ENCODE measurements at regions not wholly inside any gene's neighbourhood (a gene's known extent, or its start where the extent isn't known, plus 50 kb on each side); places are given as distances from the start of the nearest gene placed in this dataset.
"Not testable (repeated sequence)": the region's sequence is repeated elsewhere in the genome, so short reads cannot be mapped to it uniquely, and the experiment has no call there.

DNA sequence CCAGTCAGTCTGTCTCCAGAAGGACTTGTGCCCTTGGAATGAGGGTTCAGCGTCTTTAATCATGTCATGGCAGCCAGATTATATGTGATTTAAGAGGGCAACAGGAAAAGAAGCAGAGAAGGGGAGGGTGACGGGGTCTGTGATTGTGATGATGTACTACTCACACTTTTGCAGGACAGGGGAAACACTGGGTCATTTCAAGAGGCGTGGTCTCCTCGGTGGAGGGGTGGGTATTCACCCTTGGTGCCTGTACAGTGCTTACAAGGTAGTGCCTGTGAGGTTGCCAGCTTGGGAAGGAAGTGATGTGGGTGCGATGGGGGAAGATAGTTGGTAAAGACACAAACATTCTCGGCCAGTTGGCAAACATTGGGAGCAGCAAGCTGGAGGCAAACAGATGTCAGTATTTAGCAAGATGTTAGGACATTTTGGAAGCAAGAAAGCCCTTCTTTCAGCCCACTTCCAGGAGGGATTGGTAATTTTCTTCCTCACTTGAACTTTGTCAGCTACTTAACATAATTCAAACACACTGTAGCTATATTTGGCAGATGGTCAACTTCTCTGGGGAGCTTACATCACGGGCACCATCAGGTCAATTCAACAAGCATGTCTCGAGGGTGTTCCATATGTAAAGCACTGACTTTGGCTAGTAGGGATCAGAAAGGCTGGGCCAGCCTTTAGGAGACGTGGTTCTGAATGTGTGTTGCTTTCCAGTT lies 71.4 kb upstream of the ROPN1 start:
- no peaks in the 10 kb centered on the region for H3K79me2 ChIP-seq (ENCODE audit: insufficient read depth, low read depth)
- no peak overlapping the region for H3K4me2 ChIP-seq
- no peak overlapping the region for H3K27ac ChIP-seq
- no peaks in the 10 kb centered on the region for H3K36me3 ChIP-seq (ENCODE audit: insufficient read depth)
- H3K4me3 ChIP-seq (IDR thresholded peaks at IDR 0.05; ENCODE audit: insufficient read depth, low read depth, low read length), result no peak overlapping the region
- TF ChIP-seq, protein P1, sequence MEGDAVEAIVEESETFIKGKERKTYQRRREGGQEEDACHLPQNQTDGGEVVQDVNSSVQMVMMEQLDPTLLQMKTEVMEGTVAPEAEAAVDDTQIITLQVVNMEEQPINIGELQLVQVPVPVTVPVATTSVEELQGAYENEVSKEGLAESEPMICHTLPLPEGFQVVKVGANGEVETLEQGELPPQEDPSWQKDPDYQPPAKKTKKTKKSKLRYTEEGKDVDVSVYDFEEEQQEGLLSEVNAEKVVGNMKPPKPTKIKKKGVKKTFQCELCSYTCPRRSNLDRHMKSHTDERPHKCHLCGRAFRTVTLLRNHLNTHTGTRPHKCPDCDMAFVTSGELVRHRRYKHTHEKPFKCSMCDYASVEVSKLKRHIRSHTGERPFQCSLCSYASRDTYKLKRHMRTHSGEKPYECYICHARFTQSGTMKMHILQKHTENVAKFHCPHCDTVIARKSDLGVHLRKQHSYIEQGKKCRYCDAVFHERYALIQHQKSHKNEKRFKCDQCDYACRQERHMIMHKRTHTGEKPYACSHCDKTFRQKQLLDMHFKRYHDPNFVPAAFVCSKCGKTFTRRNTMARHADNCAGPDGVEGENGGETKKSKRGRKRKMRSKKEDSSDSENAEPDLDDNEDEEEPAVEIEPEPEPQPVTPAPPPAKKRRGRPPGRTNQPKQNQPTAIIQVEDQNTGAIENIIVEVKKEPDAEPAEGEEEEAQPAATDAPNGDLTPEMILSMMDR (conservative IDR thresholded peaks at IDR 0.05; ENCODE audit: low read depth, low read length), result no peak
- H3K27me3 ChIP-seq (ENCODE audit: insufficient read depth, low read depth), result no peaks in the 10 kb centered on the region
- no peaks in the 10 kb centered on the region for H4K20me1 ChIP-seq (ENCODE audit: insufficient read depth)
- peaks cover 20% of the 10 kb centered on the region for H3K4me1 ChIP-seq (ENCODE audit: low read depth, poor library complexity, severe bottlenecking)
- H2AFZ ChIP-seq (ENCODE audit: low read depth), result no peak overlapping the region
- no peak overlapping the region for H3K9ac ChIP-seq

DNA sequence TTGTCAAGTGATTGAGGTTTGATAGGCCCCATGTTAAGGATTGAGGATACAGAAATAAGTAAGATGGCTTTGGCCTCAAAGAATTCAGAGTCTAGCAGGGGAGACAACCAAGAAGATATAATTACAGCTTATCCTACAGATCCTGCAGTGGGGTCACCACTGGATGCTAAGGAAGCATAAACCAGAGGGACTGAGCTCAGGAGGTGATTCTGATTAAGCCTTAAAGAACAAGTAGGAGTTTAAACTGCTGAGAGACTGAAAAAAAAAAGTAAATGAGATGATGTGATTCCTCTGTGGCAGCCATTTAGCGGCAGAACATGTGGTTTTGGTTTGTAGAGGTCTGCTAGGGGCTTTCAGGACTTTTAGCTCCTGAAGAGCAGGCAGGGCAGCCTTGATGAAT lies 72.1 kb upstream of the ROPN1 start:
- no peaks in the 10 kb centered on the region for H4K20me1 ChIP-seq (ENCODE audit: insufficient read depth)
- no peak overlapping the region for H3K9ac ChIP-seq
- H3K4me2 ChIP-seq, result no peak overlapping the region
- H3K4me1 ChIP-seq (ENCODE audit: low read depth, poor library complexity, severe bottlenecking), result peaks cover 18% of the 10 kb centered on the region
- TF ChIP-seq, protein P1 (conservative IDR thresholded peaks at IDR 0.05; ENCODE audit: low read depth, low read length), result no peak
- H3K36me3 ChIP-seq (ENCODE audit: insufficient read depth), result no peaks in the 10 kb centered on the region
- no peaks in the 10 kb centered on the region for H3K27me3 ChIP-seq (ENCODE audit: insufficient read depth, low read depth)
- H2AFZ ChIP-seq (ENCODE audit: low read depth), result no peak overlapping the region
- H3K27ac ChIP-seq, result no peak overlapping the region
- H3K79me2 ChIP-seq (ENCODE audit: insufficient read depth, low read depth), result no peaks in the 10 kb centered on the region
- no peak overlapping the region for H3K4me3 ChIP-seq (IDR thresholded peaks at IDR 0.05; ENCODE audit: insufficient read depth, low read depth, low read length)

DNA sequence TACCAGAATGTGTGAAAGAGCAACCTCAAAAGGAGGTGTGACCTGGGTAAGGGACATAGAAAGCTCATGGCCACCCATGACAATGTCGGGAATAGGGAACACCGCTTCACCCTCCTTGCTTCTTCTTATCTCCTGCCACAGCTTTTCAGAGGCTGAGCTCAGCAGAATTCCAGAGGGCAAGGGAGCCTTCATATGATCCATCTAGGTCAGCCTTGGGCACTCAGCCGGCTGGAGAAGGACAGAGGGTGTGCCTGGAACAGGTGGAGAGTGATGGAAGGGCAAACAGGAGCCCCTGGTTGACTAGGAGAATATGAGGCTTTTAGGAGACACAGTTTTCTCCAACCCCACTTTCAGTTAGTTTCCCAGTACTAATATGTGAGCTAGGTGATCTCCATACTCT lies 74.6 kb upstream of the ROPN1 start:
- H3K27me3 ChIP-seq (ENCODE audit: insufficient read depth, low read depth); H3K79me2 ChIP-seq (ENCODE audit: insufficient read depth, low read depth); H3K4me2 ChIP-seq; H3K4me1 ChIP-seq (ENCODE audit: low read depth, poor library complexity, severe bottlenecking); H3K9ac ChIP-seq; H3K36me3 ChIP-seq (ENCODE audit: insufficient read depth); H2AFZ ChIP-seq (ENCODE audit: low read depth); H3K27ac ChIP-seq; H4K20me1 ChIP-seq (ENCODE audit: insufficient read depth); H3K4me3 ChIP-seq (IDR thresholded peaks at IDR 0.05; ENCODE audit: insufficient read depth, low read depth, low read length): not testable (repeated sequence)

DNA sequence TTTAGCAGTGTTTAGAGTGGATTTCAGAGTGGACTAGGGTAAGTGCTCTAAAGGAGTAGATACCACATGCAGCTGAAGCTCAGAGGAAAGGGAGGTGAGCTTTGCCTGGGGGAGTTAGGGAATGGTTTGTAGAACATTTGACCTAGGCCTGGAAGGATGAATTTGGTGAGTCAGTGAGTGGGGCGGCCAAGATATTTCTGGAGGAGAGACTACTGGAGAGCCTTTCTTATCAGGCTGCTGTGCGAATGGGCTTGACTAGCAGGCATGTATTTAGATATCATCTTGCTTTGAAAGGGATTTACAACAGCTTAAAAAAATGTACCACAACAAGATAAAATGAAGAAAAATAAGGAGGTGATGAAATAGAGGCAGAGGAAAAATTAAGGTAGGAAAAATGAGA lies 77.8 kb upstream of the ROPN1 start:
- H3K36me3 ChIP-seq (ENCODE audit: insufficient read depth); H3K4me2 ChIP-seq; H3K4me3 ChIP-seq (IDR thresholded peaks at IDR 0.05; ENCODE audit: insufficient read depth, low read depth, low read length); H3K9ac ChIP-seq; H3K27ac ChIP-seq; H4K20me1 ChIP-seq (ENCODE audit: insufficient read depth); H2AFZ ChIP-seq (ENCODE audit: low read depth); H3K27me3 ChIP-seq (ENCODE audit: insufficient read depth, low read depth); H3K4me1 ChIP-seq (ENCODE audit: low read depth, poor library complexity, severe bottlenecking); H3K79me2 ChIP-seq (ENCODE audit: insufficient read depth, low read depth): not testable (repeated sequence)

DNA sequence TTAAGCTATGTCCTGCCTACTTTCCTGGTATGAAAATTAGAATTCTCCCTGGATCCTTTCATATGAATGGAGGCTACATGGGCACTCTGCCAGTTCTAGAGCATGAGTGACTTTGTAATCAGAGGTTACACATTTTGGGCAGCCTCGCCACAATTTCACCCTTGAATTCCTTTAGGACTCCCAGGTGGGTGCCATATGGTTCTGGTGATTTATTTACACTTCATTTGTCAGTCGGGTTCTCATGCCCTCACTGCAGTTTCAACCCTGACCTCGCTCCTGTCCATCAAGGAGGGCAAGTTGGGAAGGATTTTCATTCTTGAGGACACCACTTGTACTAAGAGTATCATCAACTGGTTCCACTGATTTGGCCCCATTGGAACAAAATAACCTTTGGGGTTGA lies 83.2 kb upstream of the ROPN1 start:
- not testable (repeated sequence) for H2AFZ ChIP-seq (ENCODE audit: low read depth); H3K36me3 ChIP-seq (ENCODE audit: insufficient read depth); H3K79me2 ChIP-seq (ENCODE audit: insufficient read depth, low read depth); H3K4me1 ChIP-seq (ENCODE audit: low read depth, poor library complexity, severe bottlenecking); H3K4me2 ChIP-seq; H4K20me1 ChIP-seq (ENCODE audit: insufficient read depth); H3K9ac ChIP-seq; H3K27ac ChIP-seq; H3K27me3 ChIP-seq (ENCODE audit: insufficient read depth, low read depth); H3K4me3 ChIP-seq (IDR thresholded peaks at IDR 0.05; ENCODE audit: insufficient read depth, low read depth, low read length)

DNA sequence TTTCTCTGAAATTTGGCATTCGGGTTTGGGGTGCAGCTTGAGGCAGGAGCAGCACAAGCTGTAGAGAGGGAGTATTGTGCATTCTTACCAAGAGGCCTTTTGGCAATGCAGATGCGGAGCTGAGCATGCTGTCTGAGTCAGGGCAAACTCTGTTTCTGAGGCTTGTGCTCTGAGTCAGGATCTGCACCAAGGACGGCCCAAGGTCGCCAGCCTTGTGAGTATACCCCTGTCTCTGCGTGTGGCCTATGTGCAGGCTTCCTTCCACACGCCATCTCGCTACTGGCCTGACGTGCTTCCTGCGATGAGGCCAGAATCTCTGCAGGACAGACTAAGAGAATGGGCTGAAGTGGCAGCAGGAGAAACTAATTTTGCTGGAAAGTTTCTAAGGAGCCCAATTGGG lies 83.8 kb upstream of the ROPN1 start:
- no peaks in the 10 kb centered on the region for H3K4me1 ChIP-seq (ENCODE audit: low read depth, poor library complexity, severe bottlenecking)
- no peak overlapping the region for H3K4me2 ChIP-seq
- TF ChIP-seq, protein P1 (conservative IDR thresholded peaks at IDR 0.05; ENCODE audit: low read depth, low read length), result no peak
- H3K27me3 ChIP-seq (ENCODE audit: insufficient read depth, low read depth), result no peaks in the 10 kb centered on the region
- H3K79me2 ChIP-seq (ENCODE audit: insufficient read depth, low read depth), result no peaks in the 10 kb centered on the region
- H3K4me3 ChIP-seq (IDR thresholded peaks at IDR 0.05; ENCODE audit: insufficient read depth, low read depth, low read length), result no peak overlapping the region
- H3K27ac ChIP-seq, result no peak overlapping the region
- no peaks in the 10 kb centered on the region for H3K36me3 ChIP-seq (ENCODE audit: insufficient read depth)
- no peak overlapping the region for H2AFZ ChIP-seq (ENCODE audit: low read depth)
- H3K9ac ChIP-seq, result no peak overlapping the region
- H4K20me1 ChIP-seq (ENCODE audit: insufficient read depth), result no peaks in the 10 kb centered on the region

Data from KMS-11 (cell line).